Testis (tissue), 2 donors: ENCODE measurements at regions not wholly inside any gene's neighbourhood (a gene's known extent, or its start where the extent isn't known, plus 50 kb on each side); places are given as distances from the start of the nearest gene placed in this dataset.

Experiments
- POLR2A ChIP-seq: fragments of 450-650 bp; IDR thresholded peaks from one replicate; pipeline ENCODE4 v1.6.1; 2017; ENCODE audit warnings: antibody characterized with exemption, mild to moderate bottlenecking, moderate library complexity
- TF ChIP-seq, protein P1 (sequence below), 3 experiments: fragments of 450-650 bp in 2 of 3; fragments of 200-600 bp in 1 of 3; sonication (generic) in 1 of 3; IDR thresholded peaks; one replicate each; pipeline ENCODE4 v1.5.1; 2016 to 2019; ENCODE audit warnings: antibody characterized with exemption in 3 of 3, mild to moderate bottlenecking in 2 of 3, moderate library complexity in 1 of 3

DNA sequence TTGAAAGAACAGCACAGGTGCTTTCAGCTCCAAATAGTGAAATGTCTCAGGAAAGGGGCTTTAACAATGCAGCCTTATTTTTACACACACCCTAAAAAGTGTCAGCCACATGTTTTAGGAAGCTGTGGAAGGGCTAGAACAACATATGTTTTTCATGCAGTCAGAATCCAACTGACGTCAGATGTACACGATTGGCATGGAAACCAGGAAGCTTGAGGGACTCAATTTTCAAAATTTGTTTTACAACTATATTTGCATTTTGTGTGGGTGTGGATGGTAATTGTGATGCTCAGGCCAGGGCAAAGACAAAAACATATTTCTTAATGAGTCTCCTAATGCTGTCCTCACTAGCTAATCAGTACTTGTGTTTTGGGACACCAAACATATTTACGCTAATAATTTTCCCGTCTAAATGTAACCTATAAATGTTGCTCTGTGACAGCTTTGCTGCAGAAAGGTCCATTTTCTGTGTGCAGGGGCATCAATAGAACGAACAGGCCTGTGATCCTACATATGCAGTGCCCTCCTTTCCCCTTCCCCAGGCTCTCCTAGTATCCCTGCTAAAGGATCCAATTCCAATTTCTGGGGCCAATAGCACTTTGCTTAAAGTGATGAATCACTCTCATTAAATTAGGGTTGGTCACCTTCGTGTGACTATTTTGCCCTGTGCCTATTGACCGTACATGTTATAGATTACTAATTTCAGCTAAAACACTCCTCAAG is 434.0 kb upstream of the CDH5 start:
- TF ChIP-seq, protein P1, sequence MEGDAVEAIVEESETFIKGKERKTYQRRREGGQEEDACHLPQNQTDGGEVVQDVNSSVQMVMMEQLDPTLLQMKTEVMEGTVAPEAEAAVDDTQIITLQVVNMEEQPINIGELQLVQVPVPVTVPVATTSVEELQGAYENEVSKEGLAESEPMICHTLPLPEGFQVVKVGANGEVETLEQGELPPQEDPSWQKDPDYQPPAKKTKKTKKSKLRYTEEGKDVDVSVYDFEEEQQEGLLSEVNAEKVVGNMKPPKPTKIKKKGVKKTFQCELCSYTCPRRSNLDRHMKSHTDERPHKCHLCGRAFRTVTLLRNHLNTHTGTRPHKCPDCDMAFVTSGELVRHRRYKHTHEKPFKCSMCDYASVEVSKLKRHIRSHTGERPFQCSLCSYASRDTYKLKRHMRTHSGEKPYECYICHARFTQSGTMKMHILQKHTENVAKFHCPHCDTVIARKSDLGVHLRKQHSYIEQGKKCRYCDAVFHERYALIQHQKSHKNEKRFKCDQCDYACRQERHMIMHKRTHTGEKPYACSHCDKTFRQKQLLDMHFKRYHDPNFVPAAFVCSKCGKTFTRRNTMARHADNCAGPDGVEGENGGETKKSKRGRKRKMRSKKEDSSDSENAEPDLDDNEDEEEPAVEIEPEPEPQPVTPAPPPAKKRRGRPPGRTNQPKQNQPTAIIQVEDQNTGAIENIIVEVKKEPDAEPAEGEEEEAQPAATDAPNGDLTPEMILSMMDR (IDR thresholded peaks at IDR 0.05), result no peak
- no peak for TF ChIP-seq POLR2A
